ENCODE measurements at regions not wholly inside any gene's neighbourhood (a gene's known extent, or its start where the extent isn't known, plus 50 kb on each side); places are given as distances from the start of the nearest gene placed in this dataset.
"Not testable (repeated sequence)": the region's sequence is repeated elsewhere in the genome, so short reads cannot be mapped to it uniquely, and the experiment has no call there.

DNA sequence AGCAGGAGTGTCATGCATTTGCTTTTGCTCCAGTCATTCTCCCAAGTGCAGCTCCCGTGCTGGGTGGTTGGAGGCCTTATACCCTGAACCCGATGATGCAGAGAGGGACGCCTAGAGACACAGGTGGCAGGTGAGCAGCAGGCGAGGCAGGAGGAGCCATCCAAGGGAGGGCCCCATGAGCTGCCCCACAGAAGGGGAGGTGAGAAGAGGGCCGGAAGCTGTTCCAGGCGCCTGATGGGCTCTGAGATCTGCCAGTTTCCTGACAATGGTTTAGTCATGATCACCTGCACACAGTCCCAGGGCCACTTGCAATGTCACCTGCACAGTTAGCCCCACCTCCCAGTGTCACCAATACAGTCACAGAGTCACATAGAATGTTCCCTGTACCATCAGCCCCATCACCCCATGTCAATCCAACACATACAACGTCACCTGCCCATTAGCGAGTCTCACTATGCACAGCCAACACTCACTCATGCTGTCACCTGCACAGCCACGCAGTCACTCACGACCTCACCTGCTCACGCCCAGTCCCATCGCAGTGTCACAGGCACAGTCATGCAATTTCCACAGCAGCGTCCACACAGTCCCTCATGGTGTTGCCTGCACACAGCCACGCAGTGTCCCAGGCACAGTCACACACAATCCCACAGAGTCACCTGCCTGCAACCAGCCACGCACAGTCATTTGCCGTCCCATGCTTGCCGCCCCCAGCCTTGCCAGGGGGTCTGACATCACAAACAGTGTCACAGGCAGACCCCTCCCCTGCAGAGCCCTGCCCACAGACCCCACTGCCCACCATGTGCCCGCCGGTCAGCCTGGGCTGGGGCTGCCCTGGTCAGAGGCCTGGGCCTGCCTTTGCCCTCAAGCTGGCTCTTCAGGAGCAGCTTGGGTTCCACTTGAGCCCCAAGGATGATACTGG is 113.4 kb downstream of the LHX2 start:
- no peak for DNase-seq
- H3K36me3 ChIP-seq (ENCODE audit: control insufficient read depth, insufficient read depth, low read length) = no peaks in the 10 kb centered on the region
- no peak overlapping the region for H3K4me3 ChIP-seq (ENCODE audit: insufficient read depth, low read depth, low read length, poor library complexity, severe bottlenecking)

DNA sequence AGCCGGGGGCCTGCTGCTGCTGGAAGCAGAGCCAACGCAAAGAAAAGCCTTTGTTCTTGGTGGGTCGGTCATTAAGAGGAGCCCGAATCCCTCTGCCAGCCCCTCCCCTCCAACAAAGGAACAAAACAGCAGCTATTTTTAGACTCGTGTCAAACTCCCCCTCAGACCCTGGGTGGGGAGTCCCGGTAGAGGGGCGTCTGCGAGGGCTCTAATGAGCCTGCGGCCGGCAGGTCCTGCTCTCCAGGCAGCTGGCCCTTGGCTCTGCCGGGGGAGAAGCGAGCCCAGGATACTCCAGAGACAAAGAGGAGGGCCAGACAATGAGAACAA is 114.0 kb downstream of the LHX2 start:
- Histone ChIP-seq H3K4me3 (ENCODE audit: insufficient read depth, low read depth, low read length, poor library complexity, severe bottlenecking) (no peak overlapping the region), H3K27me3 (replicated peaks; ENCODE audit: control insufficient read depth, insufficient read depth, low read length, poor library complexity, severe bottlenecking) (no peaks in the 10 kb centered on the region), H3K9me3 (ENCODE audit: control insufficient read depth, low read length) (no peaks in the 10 kb centered on the region), H3K27ac (ENCODE audit: insufficient read depth, low read length, poor library complexity, severe bottlenecking) (no peak overlapping the region), H3K4me1 (ENCODE audit: control insufficient read depth, insufficient read depth, low read length, poor library complexity, severe bottlenecking) (peaks cover 2% of the 10 kb centered on the region), H3K36me3 (ENCODE audit: control insufficient read depth, insufficient read depth, low read length) (no peaks in the 10 kb centered on the region)
- no peak for DNase-seq

More for the DNA sequence above, 113.4 kb downstream of the LHX2 start:
- Histone ChIP-seq H3K4me1 (ENCODE audit: control insufficient read depth, insufficient read depth, low read length, poor library complexity, severe bottlenecking) (peaks cover 2% of the 10 kb centered on the region), H3K27me3 (replicated peaks; ENCODE audit: control insufficient read depth, insufficient read depth, low read length, poor library complexity, severe bottlenecking) (no peaks in the 10 kb centered on the region), H3K9me3 (ENCODE audit: control insufficient read depth, low read length) (no peaks in the 10 kb centered on the region), H3K27ac (ENCODE audit: insufficient read depth, low read length, poor library complexity, severe bottlenecking) (no peak overlapping the region)

DNA sequence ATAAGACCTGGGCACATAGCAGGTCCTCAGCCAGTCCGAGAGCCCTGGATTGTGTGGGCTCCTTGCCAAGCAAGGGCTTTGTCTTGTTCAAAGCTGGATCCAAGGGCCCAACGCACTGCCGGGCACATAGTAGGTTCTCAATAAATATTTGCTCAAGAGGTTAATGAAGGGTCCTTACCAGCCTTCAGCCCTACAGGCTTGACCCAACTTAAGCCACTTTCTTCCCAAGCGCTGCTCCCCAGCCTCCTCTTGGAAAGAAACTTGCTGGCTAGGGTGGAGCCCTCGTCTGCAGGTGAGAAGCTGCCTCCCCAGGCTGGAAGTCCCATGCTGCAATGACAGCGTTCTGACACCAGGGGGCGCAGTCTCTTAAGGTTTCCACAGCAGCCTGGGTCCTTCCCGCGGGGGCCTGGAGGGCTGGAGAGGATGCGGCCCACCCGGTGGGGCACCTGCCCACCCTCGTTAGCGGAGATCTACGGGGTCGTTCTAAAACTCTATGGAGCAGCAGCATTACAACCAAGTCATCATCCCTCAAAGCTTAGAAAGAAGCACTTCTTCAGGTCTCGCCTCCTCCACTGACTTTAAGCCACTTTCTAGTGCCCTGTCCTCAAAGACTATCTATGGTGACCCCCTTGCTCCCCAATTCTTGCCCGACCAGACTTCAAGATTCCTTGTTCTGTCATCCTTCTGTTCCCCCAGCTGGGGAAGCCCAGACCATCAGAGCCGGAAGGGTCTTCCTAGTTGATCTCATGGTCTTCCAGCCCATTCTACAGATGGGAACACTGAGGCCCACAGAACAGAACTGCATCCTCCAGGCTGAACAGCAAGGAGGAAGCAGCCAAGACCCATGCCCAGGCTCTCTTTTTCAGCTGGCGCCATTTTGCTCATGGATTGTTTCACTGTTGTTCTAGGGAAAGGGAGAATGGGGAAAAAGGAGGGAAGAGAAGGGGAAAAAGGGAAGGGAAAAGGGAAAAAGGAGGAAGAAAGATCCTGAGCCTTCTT is 115.4 kb downstream of the LHX2 start:
- no peak overlapping the region for H3K4me3 ChIP-seq (ENCODE audit: insufficient read depth, low read depth, low read length, poor library complexity, severe bottlenecking)
- H3K9me3 ChIP-seq (ENCODE audit: control insufficient read depth, low read length) = no peaks in the 10 kb centered on the region
- peaks cover 2% of the 10 kb centered on the region for H3K4me1 ChIP-seq (ENCODE audit: control insufficient read depth, insufficient read depth, low read length, poor library complexity, severe bottlenecking)
- no peaks in the 10 kb centered on the region for H3K27me3 ChIP-seq (replicated peaks; ENCODE audit: control insufficient read depth, insufficient read depth, low read length, poor library complexity, severe bottlenecking)
- H3K27ac ChIP-seq (ENCODE audit: insufficient read depth, low read length, poor library complexity, severe bottlenecking) = no peak overlapping the region
- no peaks in the 10 kb centered on the region for H3K36me3 ChIP-seq (ENCODE audit: control insufficient read depth, insufficient read depth, low read length)
- peak; percentile 42 to 67 (median 49) for DNase-seq

DNA sequence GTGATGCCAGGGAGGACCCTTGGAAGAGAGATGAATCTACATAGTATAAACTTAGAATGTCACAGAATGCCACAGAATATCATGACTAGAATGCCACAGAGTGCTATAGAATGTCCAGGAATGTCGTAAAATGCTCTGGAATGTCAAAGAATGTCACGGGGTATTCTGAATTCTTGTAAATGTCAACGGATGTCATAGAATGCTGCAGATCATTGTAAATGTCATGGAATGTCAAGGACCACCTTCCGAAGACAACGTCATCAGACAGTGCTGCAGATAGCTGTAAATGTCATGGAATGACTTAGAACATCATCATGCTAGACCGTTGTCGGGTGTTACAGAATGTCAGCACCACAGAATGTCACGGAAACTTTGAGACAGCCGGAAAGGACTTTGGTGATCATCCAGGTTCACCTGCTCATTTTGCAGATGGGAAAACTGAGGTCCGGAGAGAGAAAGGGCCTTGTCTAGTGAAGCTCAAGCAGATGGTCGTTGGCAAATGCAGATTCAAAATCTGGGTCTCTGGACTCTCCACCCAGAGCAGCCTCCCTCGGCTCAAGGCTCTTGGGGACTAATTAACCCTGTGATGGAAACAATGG is 117.1 kb downstream of the LHX2 start:
- H3K9me3 ChIP-seq (ENCODE audit: control insufficient read depth, low read length) = no peaks in the 10 kb centered on the region
- H3K36me3 ChIP-seq (ENCODE audit: control insufficient read depth, insufficient read depth, low read length) = no peaks in the 10 kb centered on the region
- DNase-seq = no peak
- no peak overlapping the region for H3K4me3 ChIP-seq (ENCODE audit: insufficient read depth, low read depth, low read length, poor library complexity, severe bottlenecking)
- H3K27me3 ChIP-seq (replicated peaks; ENCODE audit: control insufficient read depth, insufficient read depth, low read length, poor library complexity, severe bottlenecking) = no peaks in the 10 kb centered on the region
- H3K27ac ChIP-seq (ENCODE audit: insufficient read depth, low read length, poor library complexity, severe bottlenecking) = no peak overlapping the region
- peaks cover 2% of the 10 kb centered on the region for H3K4me1 ChIP-seq (ENCODE audit: control insufficient read depth, insufficient read depth, low read length, poor library complexity, severe bottlenecking)

DNA sequence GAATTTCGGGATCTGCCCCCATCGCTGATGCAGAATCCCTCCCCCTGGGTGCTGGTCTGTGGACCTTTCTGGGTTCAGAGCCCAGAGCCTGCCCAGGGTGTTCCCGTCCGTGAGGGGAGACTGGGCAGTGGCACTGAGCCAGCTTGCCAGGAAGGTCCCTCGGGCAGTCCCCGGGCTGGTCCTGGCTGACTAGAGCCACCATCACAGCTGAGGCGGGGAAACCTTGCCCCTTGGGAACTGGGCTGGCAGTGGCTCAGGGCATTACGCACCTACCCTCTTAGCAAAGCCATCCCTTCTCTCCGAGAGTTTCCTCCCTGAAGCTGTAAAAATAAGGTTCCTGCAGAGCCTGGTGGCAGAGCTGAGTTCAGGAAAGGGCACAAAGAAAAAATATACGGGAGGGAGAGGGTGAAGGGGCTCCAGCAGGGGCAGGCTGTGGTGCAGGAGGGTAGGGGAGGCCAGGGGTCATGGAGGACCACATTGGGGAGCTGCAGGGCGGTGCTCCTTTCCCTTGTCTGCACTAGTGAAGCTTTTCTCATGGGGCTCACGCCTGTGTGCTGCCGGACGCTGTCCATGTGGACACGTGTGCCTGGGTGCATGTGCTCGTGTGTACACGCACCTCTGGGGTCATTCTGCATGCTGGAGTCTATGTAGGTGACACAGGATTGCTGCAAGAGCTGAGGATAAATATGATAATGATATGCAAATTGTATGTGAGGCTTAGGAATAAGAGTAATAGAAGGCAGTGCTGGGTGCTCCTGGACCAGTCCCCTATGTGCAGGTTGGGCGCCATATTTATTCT is 118.9 kb downstream of the LHX2 start:
- H3K27me3 ChIP-seq (replicated peaks; ENCODE audit: control insufficient read depth, insufficient read depth, low read length, poor library complexity, severe bottlenecking) = no peaks in the 10 kb centered on the region
- no peak overlapping the region for H3K4me3 ChIP-seq (ENCODE audit: insufficient read depth, low read depth, low read length, poor library complexity, severe bottlenecking)
- peaks cover 2% of the 10 kb centered on the region for H3K4me1 ChIP-seq (ENCODE audit: control insufficient read depth, insufficient read depth, low read length, poor library complexity, severe bottlenecking)
- no peak for DNase-seq
- no peaks in the 10 kb centered on the region for H3K9me3 ChIP-seq (ENCODE audit: control insufficient read depth, low read length)
- no peak overlapping the region for H3K27ac ChIP-seq (ENCODE audit: insufficient read depth, low read length, poor library complexity, severe bottlenecking)
- no peaks in the 10 kb centered on the region for H3K36me3 ChIP-seq (ENCODE audit: control insufficient read depth, insufficient read depth, low read length)

DNA sequence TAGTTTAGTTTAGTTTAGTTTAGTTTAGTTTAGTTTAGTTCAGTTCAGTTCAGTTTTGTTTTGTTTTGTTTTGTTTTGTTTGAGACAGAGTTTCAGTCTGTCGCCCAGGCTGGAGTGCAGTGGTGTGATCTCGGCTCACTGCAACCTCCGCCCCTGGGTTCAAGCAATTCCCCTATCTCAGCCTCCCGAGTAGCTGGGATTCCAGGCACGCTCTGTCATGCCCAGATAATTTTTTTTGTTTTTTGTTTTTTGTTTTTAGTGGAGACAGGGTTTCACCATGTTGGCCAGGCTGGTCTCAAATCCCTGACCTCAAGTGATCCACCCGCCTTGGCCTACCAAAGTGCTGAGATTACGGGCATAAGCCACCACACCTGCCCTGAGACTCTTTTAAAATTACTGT is 120.0 kb downstream of the LHX2 start:
- DNase-seq; H3K36me3 ChIP-seq (ENCODE audit: control insufficient read depth, insufficient read depth, low read length); H3K4me3 ChIP-seq (ENCODE audit: insufficient read depth, low read depth, low read length, poor library complexity, severe bottlenecking); H3K27ac ChIP-seq (ENCODE audit: insufficient read depth, low read length, poor library complexity, severe bottlenecking); H3K27me3 ChIP-seq (replicated peaks; ENCODE audit: control insufficient read depth, insufficient read depth, low read length, poor library complexity, severe bottlenecking); H3K4me1 ChIP-seq (ENCODE audit: control insufficient read depth, insufficient read depth, low read length, poor library complexity, severe bottlenecking); H3K9me3 ChIP-seq (ENCODE audit: control insufficient read depth, low read length): not testable (repeated sequence)

DNA sequence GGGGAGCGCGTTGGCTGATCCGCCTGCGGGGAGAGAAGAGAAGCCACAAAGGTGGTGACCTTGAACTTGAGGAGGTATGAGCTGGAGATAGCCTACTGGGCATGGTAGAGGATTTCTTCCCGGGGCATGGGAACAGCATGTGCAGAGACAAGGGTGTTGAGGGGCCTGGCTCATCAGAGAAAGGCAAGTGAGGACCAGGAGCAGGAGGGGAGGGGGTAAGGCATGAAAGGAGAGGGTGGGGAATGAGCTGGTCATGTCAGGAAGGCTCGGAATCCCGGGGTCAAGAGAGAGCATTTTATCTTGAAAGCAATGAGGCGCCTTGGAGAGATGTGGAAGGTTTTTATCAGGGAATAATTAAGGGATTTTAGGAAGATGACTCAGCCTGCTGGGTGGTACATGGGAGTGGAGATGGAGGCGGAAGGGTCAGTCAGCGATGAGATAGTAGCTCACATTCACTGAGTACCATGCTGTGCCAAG is 121.1 kb downstream of the LHX2 start:
- Histone ChIP-seq H3K9me3 (ENCODE audit: control insufficient read depth, low read length) (no peaks in the 10 kb centered on the region), H3K4me3 (ENCODE audit: insufficient read depth, low read depth, low read length, poor library complexity, severe bottlenecking) (no peak overlapping the region), H3K36me3 (ENCODE audit: control insufficient read depth, insufficient read depth, low read length) (no peaks in the 10 kb centered on the region), H3K27ac (ENCODE audit: insufficient read depth, low read length, poor library complexity, severe bottlenecking) (no peak overlapping the region), H3K27me3 (replicated peaks; ENCODE audit: control insufficient read depth, insufficient read depth, low read length, poor library complexity, severe bottlenecking) (no peaks in the 10 kb centered on the region), H3K4me1 (ENCODE audit: control insufficient read depth, insufficient read depth, low read length, poor library complexity, severe bottlenecking) (no peaks in the 10 kb centered on the region)
- DNase-seq = no peak

DNA sequence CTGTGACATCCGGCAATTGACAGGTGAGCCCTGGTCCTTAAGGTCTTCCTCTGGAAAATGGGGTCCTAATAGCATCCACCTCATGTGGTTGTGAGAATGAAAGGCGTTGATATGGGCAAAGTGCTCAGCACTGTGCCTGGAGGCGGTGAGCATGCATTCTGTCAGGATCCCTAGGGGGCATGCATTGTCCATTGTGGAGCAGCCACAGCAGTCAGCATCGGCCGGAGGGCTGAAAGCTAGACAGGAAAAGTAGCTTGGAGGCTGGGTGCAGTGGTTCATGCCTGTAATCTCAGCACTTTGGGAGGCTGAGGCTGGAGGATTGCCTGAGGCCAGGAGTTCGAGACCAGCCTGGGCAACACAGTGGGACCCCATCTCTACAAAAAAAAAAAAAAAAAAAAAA is 122.2 kb downstream of the LHX2 start:
- Histone ChIP-seq H3K36me3 (ENCODE audit: control insufficient read depth, insufficient read depth, low read length) (no peaks in the 10 kb centered on the region), H3K4me1 (ENCODE audit: control insufficient read depth, insufficient read depth, low read length, poor library complexity, severe bottlenecking) (no peaks in the 10 kb centered on the region), H3K9me3 (ENCODE audit: control insufficient read depth, low read length) (no peaks in the 10 kb centered on the region), H3K4me3 (ENCODE audit: insufficient read depth, low read depth, low read length, poor library complexity, severe bottlenecking) (no peak overlapping the region), H3K27ac (ENCODE audit: insufficient read depth, low read length, poor library complexity, severe bottlenecking) (no peak overlapping the region), H3K27me3 (replicated peaks; ENCODE audit: control insufficient read depth, insufficient read depth, low read length, poor library complexity, severe bottlenecking) (no peaks in the 10 kb centered on the region)
- no peak for DNase-seq

DNA sequence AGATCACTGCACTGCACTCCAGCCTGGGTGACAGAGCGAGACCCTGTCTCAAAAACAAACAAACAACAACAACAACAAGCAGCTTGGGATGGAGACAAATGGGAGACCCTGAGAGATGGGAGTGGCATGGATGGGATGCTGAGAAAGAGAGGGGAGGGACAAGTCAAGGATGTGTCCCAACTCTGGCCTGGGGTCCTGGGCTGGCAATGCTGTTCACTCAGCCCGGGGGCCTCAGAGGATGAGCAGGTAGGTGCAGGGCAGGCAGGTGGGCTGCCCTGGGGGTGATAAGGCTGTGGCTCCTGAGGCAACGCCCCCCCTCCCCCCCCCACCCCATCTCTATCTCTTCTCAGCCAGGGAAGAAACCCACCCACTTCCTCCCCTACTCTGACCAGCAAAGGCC is 123.0 kb downstream of the LHX2 start:
- H3K4me1 ChIP-seq (ENCODE audit: control insufficient read depth, insufficient read depth, low read length, poor library complexity, severe bottlenecking) = no peaks in the 10 kb centered on the region
- no peaks in the 10 kb centered on the region for H3K27me3 ChIP-seq (replicated peaks; ENCODE audit: control insufficient read depth, insufficient read depth, low read length, poor library complexity, severe bottlenecking)
- no peak for DNase-seq
- H3K36me3 ChIP-seq (ENCODE audit: control insufficient read depth, insufficient read depth, low read length) = no peaks in the 10 kb centered on the region
- H3K4me3 ChIP-seq (ENCODE audit: insufficient read depth, low read depth, low read length, poor library complexity, severe bottlenecking) = no peak overlapping the region
- no peaks in the 10 kb centered on the region for H3K9me3 ChIP-seq (ENCODE audit: control insufficient read depth, low read length)
- H3K27ac ChIP-seq (ENCODE audit: insufficient read depth, low read length, poor library complexity, severe bottlenecking) = no peak overlapping the region
